HUDEP-2 (cell line): ENCODE measurements at regions not wholly inside any gene's neighbourhood (a gene's known extent, or its start where the extent isn't known, plus 50 kb on each side); places are given as distances from the start of the nearest gene placed in this dataset.

Source experiments
- DNase-seq, 76 experiments: peaks; one replicate each; lab custom pipeline; 2025; ENCODE audit not compliant: unreplicated experiment in 76 of 76; lab: John Stamatoyannopoulos, UW

- DNase-seq: peak in 3 of 76 experiments; percentile 11 to 22 (median 14)
Observed at GRCh38 chr17:34527908-34528470, 51.4 kb upstream of the TMEM132E start.

- DNase-seq: no peak
Observed at GRCh38 chr17:34527136-34527907, 52.1 kb upstream of the TMEM132E start.

- DNase-seq: no peak
Observed at GRCh38 chr17:34525651-34526050, 53.7 kb upstream of the TMEM132E start.

GRCh38 chr17:34521955-34522354 is 57.4 kb upstream of the TMEM132E start:
- no peak for DNase-seq

GRCh38 chr17:34519282-34519681 is 60.1 kb upstream of the TMEM132E start:
- peak in 5 of 76 experiments; percentile 1 to 16 (median 5) for DNase-seq

GRCh38 chr17:34517406-34517805 is 62.0 kb upstream of the TMEM132E start:
- no peak for DNase-seq

GRCh38 chr17:34511931-34512330 is 67.5 kb upstream of the TMEM132E start:
- no peak for DNase-seq

- DNase-seq: no peak
Observed at GRCh38 chr17:34511265-34511664, 68.1 kb upstream of the TMEM132E start.

GRCh38 chr17:34504814-34505484 is 74.4 kb upstream of the TMEM132E start:
- no peak for DNase-seq

GRCh38 chr17:34503528-34504195 is 75.7 kb upstream of the TMEM132E start:
- DNase-seq: no peak

GRCh38 chr17:34502426-34502825 is 77.0 kb upstream of the TMEM132E start:
- no peak for DNase-seq

- DNase-seq: peak in 14 of 76 experiments; percentile 1 to 33 (median 13)
Observed at GRCh38 chr17:34499576-34499975, 79.8 kb upstream of the TMEM132E start.

- no peak for DNase-seq
Observed at GRCh38 chr17:34493917-34494316, 85.5 kb upstream of the TMEM132E start.

- DNase-seq: peak in 1 of 76 experiments; percentile 1
Observed at GRCh38 chr17:34487626-34488025, 91.8 kb upstream of the TMEM132E start.

- no peak for DNase-seq
Observed at GRCh38 chr17:34486761-34487160, 92.6 kb upstream of the TMEM132E start.

- no peak for DNase-seq
Observed at GRCh38 chr17:34485999-34486398, 93.4 kb upstream of the TMEM132E start.

- no peak for DNase-seq
Observed at GRCh38 chr17:34484193-34484733, 95.1 kb upstream of the TMEM132E start.

GRCh38 chr17:34482730-34483129 is 96.7 kb upstream of the TMEM132E start:
- DNase-seq: no peak

- DNase-seq: no peak
Observed at GRCh38 chr17:34481779-34482178, 97.6 kb upstream of the TMEM132E start.

GRCh38 chr17:34479371-34479770 is 100.0 kb upstream of the TMEM132E start:
- DNase-seq: no peak

GRCh38 chr17:34478244-34478643 is 101.1 kb upstream of the TMEM132E start:
- DNase-seq: no peak
